ENCODE measurements at regions not wholly inside any gene's neighbourhood (a gene's known extent, or its start where the extent isn't known, plus 50 kb on each side); places are given as distances from the start of the nearest gene placed in this dataset.
A peak's percentile ranks its signal among the peaks of the same experiment; 100 is the strongest.

DNA sequence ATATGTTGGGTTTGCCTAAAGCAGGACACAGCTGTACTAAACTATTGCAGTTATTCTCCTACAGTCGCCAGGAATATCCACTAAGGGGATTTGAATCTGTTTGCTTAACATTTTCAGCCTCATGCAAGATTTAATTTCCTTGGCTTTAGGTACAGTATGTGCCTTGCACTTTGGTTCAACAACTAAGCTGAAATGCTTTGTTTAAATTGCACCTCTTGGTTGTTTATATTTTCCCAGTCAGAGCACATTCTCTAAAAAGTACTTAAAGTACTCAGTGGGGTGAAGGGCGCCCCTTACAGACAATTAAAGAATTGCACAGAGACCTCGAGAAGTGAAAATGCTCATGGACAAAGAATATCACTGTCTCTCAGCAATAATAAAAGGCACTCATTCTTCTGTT lies 107.8 kb upstream of the MTNR1B start:
- TF ChIP-seq POLR2A (IDR thresholded peaks at IDR 0.05), result no peak
- TF ChIP-seq, protein P1, sequence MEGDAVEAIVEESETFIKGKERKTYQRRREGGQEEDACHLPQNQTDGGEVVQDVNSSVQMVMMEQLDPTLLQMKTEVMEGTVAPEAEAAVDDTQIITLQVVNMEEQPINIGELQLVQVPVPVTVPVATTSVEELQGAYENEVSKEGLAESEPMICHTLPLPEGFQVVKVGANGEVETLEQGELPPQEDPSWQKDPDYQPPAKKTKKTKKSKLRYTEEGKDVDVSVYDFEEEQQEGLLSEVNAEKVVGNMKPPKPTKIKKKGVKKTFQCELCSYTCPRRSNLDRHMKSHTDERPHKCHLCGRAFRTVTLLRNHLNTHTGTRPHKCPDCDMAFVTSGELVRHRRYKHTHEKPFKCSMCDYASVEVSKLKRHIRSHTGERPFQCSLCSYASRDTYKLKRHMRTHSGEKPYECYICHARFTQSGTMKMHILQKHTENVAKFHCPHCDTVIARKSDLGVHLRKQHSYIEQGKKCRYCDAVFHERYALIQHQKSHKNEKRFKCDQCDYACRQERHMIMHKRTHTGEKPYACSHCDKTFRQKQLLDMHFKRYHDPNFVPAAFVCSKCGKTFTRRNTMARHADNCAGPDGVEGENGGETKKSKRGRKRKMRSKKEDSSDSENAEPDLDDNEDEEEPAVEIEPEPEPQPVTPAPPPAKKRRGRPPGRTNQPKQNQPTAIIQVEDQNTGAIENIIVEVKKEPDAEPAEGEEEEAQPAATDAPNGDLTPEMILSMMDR (IDR thresholded peaks at IDR 0.05), result peak in 1 of 12 donors; percentile 7

All from heart left ventricle (tissue), 13 donors.